H9 (cell line): ENCODE measurements at regions not wholly inside any gene's neighbourhood (a gene's known extent, or its start where the extent isn't known, plus 50 kb on each side); places are given as distances from the start of the nearest gene placed in this dataset.

Experiments used
- DNase-seq: peaks from one replicate; pipeline ENCODE4 v3.0.0-alpha.2; 2017
- H2AFZ ChIP-seq: one replicate; pipeline ENCODE4 v1.6.1; 2013; ENCODE audit warnings: mild to moderate bottlenecking, low read length, control low read depth, moderate library complexity
- H2AK5ac ChIP-seq: 2 replicates; pipeline ENCODE4 v1.6.1; 2013; ENCODE audit warnings: low read length, control low read depth, mixed read lengths; ENCODE audit not compliant: insufficient read length
- H2BK120ac ChIP-seq: one replicate; pipeline ENCODE4 v1.6.1; 2013; ENCODE audit warnings: low read depth, mild to moderate bottlenecking, low read length, control low read depth, inconsistent platforms; ENCODE audit not compliant: poor library complexity, severe bottlenecking
- H2BK12ac ChIP-seq: 2 replicates; pipeline ENCODE4 v1.6.1; 2013; ENCODE audit warnings: low read length, control low read depth, mixed read lengths, low read depth; ENCODE audit not compliant: insufficient read length
- H2BK15ac ChIP-seq: 2 replicates; pipeline ENCODE4 v1.6.1; 2013; ENCODE audit warnings: low read depth, low read length, control low read depth
- H2BK20ac ChIP-seq: one replicate; pipeline ENCODE4 v1.6.1; 2013; ENCODE audit warnings: low read depth, mild to moderate bottlenecking, low read length, control low read depth, inconsistent platforms; ENCODE audit not compliant: poor library complexity, severe bottlenecking
- H2BK5ac ChIP-seq: 2 replicates; pipeline ENCODE4 v1.6.1; 2013; ENCODE audit warnings: low read length, control low read depth, mixed read lengths; ENCODE audit not compliant: insufficient read length
- H3K14ac ChIP-seq: 2 replicates; pipeline ENCODE4 v1.6.1; 2013; ENCODE audit warnings: low read length, control low read depth; ENCODE audit not compliant: insufficient read depth
- H3K18ac ChIP-seq: 2 replicates; pipeline ENCODE4 v1.6.1; 2013; ENCODE audit warnings: low read depth, mild to moderate bottlenecking, mixed read lengths, low read length, control low read depth; ENCODE audit not compliant: insufficient read length
- H3K23ac ChIP-seq: 2 replicates; pipeline ENCODE4 v1.6.1; 2013; ENCODE audit warnings: low read length, control low read depth, mixed read lengths, low read depth; ENCODE audit not compliant: insufficient read length
- H3K23me2 ChIP-seq: 2 replicates; pipeline ENCODE4 v1.6.1; 2013; ENCODE audit warnings: low read depth, mild to moderate bottlenecking, mixed read lengths, low read length, control low read depth; ENCODE audit not compliant: insufficient read length, poor library complexity, severe bottlenecking
- H3K27ac ChIP-seq: 2 replicates; pipeline ENCODE4 v1.5.1; 2013; ENCODE audit warnings: low read length, control low read depth, mixed read lengths, low read depth; ENCODE audit not compliant: insufficient read length
- H3K27me3 ChIP-seq: 2 replicates; pipeline ENCODE4 v1.6.1; 2013; ENCODE audit warnings: low read length, control low read depth, inconsistent platforms; ENCODE audit not compliant: insufficient read depth
- H3K4ac ChIP-seq: 2 replicates; pipeline ENCODE4 v1.6.1; 2013; ENCODE audit warnings: low read depth, mild to moderate bottlenecking, control low read depth, inconsistent platforms, low read length, moderate library complexity
- H3K4me1 ChIP-seq: 2 replicates; pipeline ENCODE4 v1.6.1; 2013; ENCODE audit warnings: low read length, control low read depth, inconsistent platforms; ENCODE audit not compliant: insufficient read depth
- H3K4me2 ChIP-seq: 2 replicates; pipeline ENCODE4 v1.6.1; 2013; ENCODE audit warnings: low read length, control low read depth, mixed read lengths; ENCODE audit not compliant: insufficient read length, insufficient read depth
- H3K56ac ChIP-seq: 2 replicates; pipeline ENCODE4 v1.6.1; 2013; ENCODE audit warnings: low read depth, mild to moderate bottlenecking, mixed read lengths, low read length, control low read depth; ENCODE audit not compliant: insufficient read length
- H3K79me1 ChIP-seq: 2 replicates; pipeline ENCODE4 v1.6.1; 2013; ENCODE audit warnings: low read depth, mild to moderate bottlenecking, moderate library complexity, low read length, control low read depth, inconsistent platforms; ENCODE audit not compliant: insufficient read depth, poor library complexity, severe bottlenecking
- H3K79me2 ChIP-seq: 2 replicates; pipeline ENCODE4 v1.6.1; 2013; ENCODE audit warnings: low read length, control low read depth, inconsistent platforms; ENCODE audit not compliant: insufficient read depth
- H3K9ac ChIP-seq: 2 replicates; pipeline ENCODE4 v1.6.1; 2013; ENCODE audit warnings: low read length, control low read depth, mixed read lengths; ENCODE audit not compliant: insufficient read length; ENCODE audit errors: extremely low read depth
- H3K9me3 ChIP-seq: one replicate; pipeline ENCODE4 v1.6.1; 2013; ENCODE audit warnings: low read depth, low read length, inconsistent platforms; ENCODE audit not compliant: control insufficient read depth
- H3T11ph ChIP-seq: one replicate; pipeline ENCODE4 v1.6.1; 2013; ENCODE audit warnings: mild to moderate bottlenecking, low read length, control low read depth, inconsistent platforms
- H4K20me1 ChIP-seq: one replicate; pipeline ENCODE4 v1.6.1; 2013; ENCODE audit not compliant: control insufficient read depth, insufficient read length, insufficient read depth
- H4K5ac ChIP-seq: 2 replicates; pipeline ENCODE4 v1.6.1; 2013; ENCODE audit warnings: low read depth, mild to moderate bottlenecking, mixed read lengths, low read length, control low read depth; ENCODE audit not compliant: insufficient read length
- H4K8ac ChIP-seq: replicated peaks from 2 replicates; pipeline ENCODE4 v1.6.1; 2013; ENCODE audit warnings: low read length, control low read depth, mixed read lengths, low read depth; ENCODE audit not compliant: insufficient read length
- H4K91ac ChIP-seq: 2 replicates; pipeline ENCODE4 v1.6.1; 2013; ENCODE audit warnings: low read depth, mild to moderate bottlenecking, moderate library complexity, mixed read lengths, low read length, control low read depth; ENCODE audit not compliant: insufficient read length
- H3K27ac Mint-ChIP-seq, 3 experiments: 2 replicates in 2 of 3; 3 replicates in 1 of 3; pipeline ENCODE4 v1.8.0; 2020 to 2021; ENCODE audit warnings: mixed read lengths in 3 of 3, mild to moderate bottlenecking in 1 of 3, moderate library complexity in 1 of 3
- H3K27me3 Mint-ChIP-seq: 2 replicates; pipeline ENCODE4 v1.8.0; 2021; ENCODE audit warnings: low read depth, mild to moderate bottlenecking, moderate library complexity, mixed read lengths
- H3K36me3 Mint-ChIP-seq, 3 experiments: 2 replicates in 2 of 3; 3 replicates in 1 of 3; pipeline ENCODE4 v1.8.0; 2020 to 2021; ENCODE audit warnings: low read depth in 3 of 3, mixed read lengths in 3 of 3; ENCODE audit not compliant: insufficient read depth in 1 of 3
- H3K4me1 Mint-ChIP-seq, 2 experiments: 2 replicates each; pipeline ENCODE4 v1.8.0; 2020; ENCODE audit warnings: mixed read lengths in 2 of 2
- H3K4me3 Mint-ChIP-seq, 2 experiments: 2 replicates in 1 of 2; 3 replicates in 1 of 2; pipeline ENCODE4 v1.8.0; 2020 to 2021; ENCODE audit warnings: mild to moderate bottlenecking in 2 of 2, mixed read lengths in 2 of 2, moderate library complexity in 1 of 2
- H3K9me3 Mint-ChIP-seq, 2 experiments: 2 replicates in 1 of 2; 3 replicates in 1 of 2; pipeline ENCODE4 v1.8.0; 2020; ENCODE audit warnings: mild to moderate bottlenecking in 2 of 2, mixed read lengths in 2 of 2, moderate library complexity in 1 of 2
- CTCF ChIP-seq: fragments of 200-600 bp; sonication (generic); conservative IDR thresholded peaks from 3 replicates; pipeline ENCODE4 v1.8.0; 2021; ENCODE audit warnings: antibody characterized with exemption, mild to moderate bottlenecking
- WGBS: extraction: QIAGEN DNeasy Blood & Tissue Kit; methylation state at CpG from one replicate; pipeline ENCODE4 v1.1.7; 2013; ENCODE audit warnings: missing lambda C conversion rate, low lambda C conversion rate, mixed read lengths; ENCODE audit not compliant: insufficient read length; ENCODE audit errors: extremely low coverage; 5-methylcytosine and 5-hydroxymethylcytosine counted together

DNA sequence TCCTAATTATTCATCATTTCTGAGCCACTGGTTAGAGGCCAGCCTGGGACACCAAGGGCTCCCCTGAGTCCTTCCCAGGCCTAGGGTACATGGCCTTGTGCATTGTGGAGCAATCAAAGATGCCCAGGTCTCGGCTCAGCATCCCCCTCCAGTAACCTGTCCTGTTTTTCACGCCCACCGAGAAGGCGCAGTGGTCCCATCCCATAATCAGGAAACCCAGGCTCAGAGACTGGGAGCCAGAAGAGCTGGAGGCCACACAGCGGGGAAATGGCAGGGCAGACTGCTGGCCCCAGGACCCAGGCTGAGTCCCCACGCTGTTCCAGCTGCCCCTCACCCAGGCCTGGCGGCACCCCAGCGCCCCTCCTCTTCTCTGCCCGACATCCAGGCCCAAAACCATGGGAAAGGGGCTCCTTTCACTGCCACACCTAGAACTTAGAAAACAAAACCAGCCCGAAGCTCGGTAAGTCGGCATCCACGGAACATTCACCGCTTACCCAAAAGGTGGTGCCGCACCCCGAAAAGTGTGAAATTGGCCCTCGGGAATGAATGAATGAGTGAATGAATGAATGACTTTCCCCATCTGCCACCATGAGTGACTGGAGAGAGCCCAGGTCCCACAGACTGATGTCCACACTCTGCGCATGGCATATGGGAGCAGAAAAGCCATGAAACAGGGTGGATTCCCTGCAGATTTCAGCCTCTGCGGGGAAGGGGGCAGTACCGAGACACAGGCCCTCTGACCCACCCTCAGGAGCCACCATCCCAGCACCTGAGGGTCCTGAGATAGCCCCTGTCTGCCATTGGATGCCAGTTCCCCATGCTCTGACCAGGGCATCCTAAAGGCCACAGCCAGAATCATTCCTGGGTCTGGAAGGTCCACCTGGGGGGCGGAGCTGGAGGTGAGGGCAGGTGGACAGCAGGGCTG lies 132.5 kb downstream of the OLFM1 start:
- no peak overlapping the region for H2BK5ac ChIP-seq
- H3K4me1 Mint-ChIP-seq: peaks cover 48 to 55% of the 10 kb centered on the region in 2 experiments
- no peak overlapping the region for H3T11ph ChIP-seq
- no peak overlapping the region for H3K56ac ChIP-seq
- no peaks in the 10 kb centered on the region; a peak in 1 of 7 replicates for H3K36me3 Mint-ChIP-seq
- H2AFZ ChIP-seq: no peak overlapping the region
- H3K14ac ChIP-seq: no peak overlapping the region; the same call in 1 of the 2 replicates
- H3K27me3 Mint-ChIP-seq: peaks cover 1% of the 10 kb centered on the region
- H2BK12ac ChIP-seq: no peak overlapping the region
- H2BK20ac ChIP-seq: no peak overlapping the region
- TF ChIP-seq CTCF: no peak
- no peaks in the 10 kb centered on the region for H3K27me3 ChIP-seq
- no peaks in the 10 kb centered on the region for H4K20me1 ChIP-seq
- H3K9me3 Mint-ChIP-seq: no peaks in the 10 kb centered on the region; a peak in 1 of 5 replicates
- no peaks in the 10 kb centered on the region for H3K23me2 ChIP-seq
- no peak overlapping the region for H3K27ac Mint-ChIP-seq
- H3K4me3 Mint-ChIP-seq: no peak overlapping the region; a peak in 1 of 5 replicates
- no peak overlapping the region for H3K18ac ChIP-seq
- DNase-seq: peak; percentile 15
- H3K79me2 ChIP-seq: no peaks in the 10 kb centered on the region
- no peak overlapping the region for H3K4me2 ChIP-seq
- H2AK5ac ChIP-seq: no peak overlapping the region
- no peak overlapping the region for H2BK15ac ChIP-seq
- H3K9ac ChIP-seq: no peak overlapping the region
- H3K79me1 ChIP-seq: no peaks in the 10 kb centered on the region
- H3K27ac ChIP-seq: no peak overlapping the region
- peaks cover 8% of the 10 kb centered on the region; the same call in 1 of the 2 replicates for H3K4me1 ChIP-seq
- no CpG with 5 or more reads among the region's 21 CpGs for WGBS
- no peak overlapping the region for H3K23ac ChIP-seq
- no peak overlapping the region for H4K91ac ChIP-seq
- H3K4ac ChIP-seq: no peak overlapping the region
- no peak overlapping the region for H2BK120ac ChIP-seq
- H3K9me3 ChIP-seq: no peaks in the 10 kb centered on the region
- H4K8ac ChIP-seq: no peak overlapping the region
- no peak overlapping the region for H4K5ac ChIP-seq
